Kidney tubule cell (primary cell): ENCODE measurements at regions not wholly inside any gene's neighbourhood (a gene's known extent, or its start where the extent isn't known, plus 50 kb on each side); places are given as distances from the start of the nearest gene placed in this dataset.
"Not testable (repeated sequence)": the region's sequence is repeated elsewhere in the genome, so short reads cannot be mapped to it uniquely, and the experiment has no call there.

Experiments
- DNase-seq: peaks from one replicate; pipeline ENCODE4 v3.0.0-alpha.2; 2018; ENCODE audit warnings: low spot score

DNA sequence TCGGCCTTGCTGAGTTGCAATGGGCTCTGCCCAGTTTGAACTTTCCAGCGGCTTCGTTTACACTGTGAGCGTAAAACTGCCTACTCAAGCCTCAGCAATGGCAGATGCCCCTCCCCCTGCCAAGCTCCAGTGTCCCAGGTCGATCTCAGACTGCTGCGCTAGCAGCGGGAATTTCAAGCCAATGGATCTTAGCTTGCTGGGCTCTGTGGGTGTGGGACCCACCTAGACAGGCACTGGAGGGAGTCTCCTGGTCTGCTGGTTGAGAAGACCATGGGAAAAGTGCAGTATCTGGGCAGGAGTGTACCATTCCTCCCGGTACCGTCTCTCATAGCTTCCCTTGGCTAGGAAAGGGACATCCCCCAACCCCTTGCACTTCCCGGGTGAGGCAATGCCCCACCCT is 88.2 kb downstream of the KLHL28 start:
- DNase-seq, result no peak

DNA sequence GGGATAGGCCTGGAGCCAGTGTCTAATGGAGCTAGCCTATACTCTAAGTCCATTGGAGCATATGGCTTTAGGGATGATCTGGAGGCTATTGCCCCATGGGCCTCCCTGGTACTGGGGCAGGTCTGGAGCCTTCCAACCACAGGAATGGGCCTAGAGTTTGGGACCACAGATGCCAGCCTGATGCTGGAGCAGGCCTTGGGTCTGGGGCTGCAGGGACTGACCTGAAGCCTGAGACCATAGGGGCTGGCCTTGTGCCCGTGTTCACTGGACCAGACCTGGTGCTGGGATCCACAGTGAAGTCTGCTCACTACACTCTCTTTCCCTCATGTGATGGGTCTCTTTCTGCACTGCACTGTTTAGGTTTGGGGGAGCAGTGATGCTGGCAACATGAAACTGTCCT is 95.0 kb downstream of the KLHL28 start:
- no peak for DNase-seq

DNA sequence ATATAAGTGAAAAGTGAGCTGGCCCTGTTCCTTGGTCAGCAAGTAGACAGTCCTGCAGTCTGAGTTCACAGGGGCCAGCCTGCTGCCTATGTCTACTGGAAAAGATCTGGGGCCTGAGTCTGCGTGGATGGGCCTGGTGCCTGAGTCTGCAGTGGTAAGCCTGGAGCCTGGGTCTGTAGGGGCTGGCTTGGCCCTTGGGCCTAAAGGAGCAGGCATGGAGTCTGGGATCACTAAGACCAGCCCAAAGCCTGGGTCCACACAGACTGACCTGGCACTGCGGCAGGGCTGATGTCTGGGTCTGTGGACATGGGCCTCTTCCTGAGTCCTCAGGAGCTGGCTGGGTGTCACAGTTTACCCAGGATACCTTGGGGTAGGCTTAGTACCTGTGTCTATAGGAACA is 95.4 kb downstream of the KLHL28 start:
- no peak for DNase-seq

DNA sequence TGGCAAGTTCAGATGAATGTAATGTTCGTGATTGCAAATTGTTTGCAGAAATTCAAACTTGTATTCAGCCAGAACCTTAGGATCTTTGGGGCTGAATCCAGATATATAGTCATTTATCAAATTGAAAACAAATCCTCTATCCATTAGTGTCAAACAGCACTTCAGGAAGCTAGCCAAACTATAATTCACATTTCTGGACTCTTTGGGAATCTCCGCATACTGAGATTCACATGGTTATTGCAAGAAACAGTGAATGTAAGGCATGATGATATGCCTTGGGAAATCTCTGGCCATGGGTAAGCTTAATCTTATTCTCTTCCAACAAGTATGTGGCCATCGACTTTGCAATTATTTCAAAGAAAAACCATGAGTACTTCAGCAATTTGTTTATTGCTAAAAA is 98.5 kb downstream of the KLHL28 start:
- no peak for DNase-seq

DNA sequence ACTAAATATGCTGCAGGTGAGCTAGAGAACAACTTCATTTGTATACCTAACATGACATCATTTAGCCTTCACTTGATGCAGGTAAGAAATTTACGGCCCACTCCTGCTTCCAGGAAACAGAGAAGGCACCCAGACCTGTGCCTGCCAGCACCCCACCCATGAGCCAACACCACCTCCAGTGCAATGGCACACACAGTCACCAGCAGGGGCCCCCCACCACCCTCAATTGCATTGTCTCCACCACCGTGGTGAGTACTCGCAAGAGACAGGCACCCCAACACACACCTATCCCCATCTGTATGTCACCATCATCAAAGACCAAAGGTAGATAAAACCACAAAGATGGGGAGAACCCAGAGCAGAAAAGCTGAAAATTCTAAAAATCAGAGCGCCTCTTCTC is 107.6 kb downstream of the KLHL28 start:
- DNase-seq, result no peak

DNA sequence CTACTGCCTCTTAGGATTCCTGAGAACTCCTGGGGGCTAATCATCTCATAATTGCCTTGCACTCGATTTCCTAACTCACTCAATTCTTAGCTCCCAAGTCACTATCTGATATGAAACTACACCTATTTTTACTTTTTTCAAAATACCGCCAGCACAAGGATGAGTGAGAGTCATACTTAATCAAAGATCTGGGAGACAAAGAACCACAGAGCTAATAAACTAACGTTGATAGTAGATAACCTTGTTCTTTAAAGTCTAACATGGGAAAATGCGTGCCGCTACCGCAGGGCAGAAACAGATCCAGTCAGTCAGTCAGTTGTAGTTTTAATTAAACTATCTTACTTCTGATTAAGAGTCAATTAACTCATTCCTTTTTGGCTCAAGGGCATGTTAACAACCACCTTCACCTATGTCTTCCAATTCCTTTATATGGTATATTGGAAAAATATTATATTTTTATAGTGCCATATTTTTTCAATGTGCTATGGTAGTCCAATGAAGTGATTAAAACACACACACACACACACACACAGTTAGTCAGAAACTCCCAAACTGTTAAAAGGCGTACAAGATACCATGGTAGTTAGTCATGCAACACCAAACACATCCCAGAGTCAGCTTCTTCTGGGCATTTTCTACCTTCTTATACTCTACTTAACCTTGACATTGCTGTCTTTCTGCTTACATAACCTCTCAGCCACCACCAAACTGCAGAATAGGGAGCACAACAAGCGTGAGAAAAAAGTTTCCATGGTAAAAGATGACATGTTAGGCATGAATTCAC is 114.0 kb downstream of the KLHL28 start:
- peak; percentile 54 for DNase-seq

DNA sequence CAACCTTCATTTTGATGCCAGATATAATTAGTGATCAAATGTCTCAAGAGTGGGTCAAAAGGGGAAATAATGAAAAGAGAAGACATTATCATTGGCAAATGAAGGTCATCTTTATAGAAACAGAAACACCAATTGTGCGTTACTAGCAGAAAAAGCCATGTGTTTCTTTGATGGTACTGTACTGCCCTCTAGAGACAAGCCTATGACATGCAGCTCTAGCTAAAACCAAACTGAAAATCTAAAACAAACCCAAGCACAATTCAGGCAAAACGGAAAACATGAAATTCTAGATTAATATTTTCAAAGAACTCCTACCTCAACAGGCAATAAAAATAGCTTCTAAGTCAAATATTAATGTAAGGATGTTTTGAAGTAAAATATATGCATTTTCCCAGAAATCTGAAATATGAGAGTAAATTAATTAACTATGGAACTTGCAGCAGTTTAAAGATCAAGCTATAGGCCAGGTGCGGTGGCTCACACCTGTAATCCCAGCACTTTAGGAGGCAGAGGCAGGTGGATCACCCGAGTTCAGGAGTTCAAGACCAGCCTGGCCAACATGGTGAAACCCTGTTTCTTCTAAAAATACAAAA is 115.4 kb downstream of the KLHL28 start:
- DNase-seq, result peak; percentile 55

DNA sequence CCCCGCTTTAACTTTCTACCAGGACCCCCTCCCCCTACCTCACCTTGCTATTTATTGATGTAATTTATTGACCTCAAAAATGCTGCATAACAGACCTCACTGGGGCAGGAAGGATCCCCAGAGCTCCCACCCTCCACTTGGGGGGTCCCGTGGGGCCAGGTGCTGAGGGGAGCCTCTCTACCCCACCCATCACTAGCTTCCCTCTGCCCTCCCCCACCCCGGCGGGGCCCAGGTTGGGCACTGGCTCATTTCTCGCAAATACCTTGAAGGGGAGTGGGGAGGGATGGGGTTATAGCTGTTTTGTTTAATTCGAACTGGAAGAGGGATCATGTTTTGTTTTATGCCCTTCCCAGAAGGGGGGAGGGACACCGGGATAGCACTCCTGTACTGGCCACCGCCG is 125.8 kb downstream of the KLHL28 start:
- DNase-seq, result not testable (repeated sequence)

DNA sequence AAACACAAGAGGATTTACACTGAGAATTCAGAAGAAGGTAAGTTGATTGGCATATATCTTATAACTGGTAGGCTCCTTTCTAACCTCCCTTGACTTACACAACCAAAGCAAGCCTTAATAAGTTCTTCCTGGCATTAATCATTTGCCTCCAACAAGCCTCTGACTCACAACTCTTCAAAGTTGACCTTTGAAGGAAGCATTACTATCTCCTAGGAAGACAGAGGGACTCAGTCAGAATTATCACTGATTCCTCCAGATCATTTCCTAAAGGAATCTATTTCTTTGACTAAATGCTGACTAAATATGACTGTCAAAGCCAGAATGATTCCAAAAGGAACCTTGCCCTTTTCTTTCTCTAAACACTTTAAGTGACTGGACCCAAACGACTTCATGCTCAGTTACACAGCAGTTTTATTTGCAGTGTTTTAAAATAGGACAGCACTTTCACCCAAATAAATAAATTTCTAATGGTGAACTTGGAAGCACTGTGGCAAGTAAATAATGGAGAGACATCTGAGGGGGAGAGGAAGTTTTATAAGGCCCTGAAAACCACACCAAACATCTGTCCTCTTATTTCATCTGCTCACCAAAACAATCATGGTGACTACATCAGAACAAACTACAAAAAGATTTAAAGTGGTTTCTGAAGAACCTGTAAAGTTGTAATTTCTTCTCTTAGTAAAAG is 128.2 kb downstream of the KLHL28 start:
- DNase-seq, result peak; percentile 80

DNA sequence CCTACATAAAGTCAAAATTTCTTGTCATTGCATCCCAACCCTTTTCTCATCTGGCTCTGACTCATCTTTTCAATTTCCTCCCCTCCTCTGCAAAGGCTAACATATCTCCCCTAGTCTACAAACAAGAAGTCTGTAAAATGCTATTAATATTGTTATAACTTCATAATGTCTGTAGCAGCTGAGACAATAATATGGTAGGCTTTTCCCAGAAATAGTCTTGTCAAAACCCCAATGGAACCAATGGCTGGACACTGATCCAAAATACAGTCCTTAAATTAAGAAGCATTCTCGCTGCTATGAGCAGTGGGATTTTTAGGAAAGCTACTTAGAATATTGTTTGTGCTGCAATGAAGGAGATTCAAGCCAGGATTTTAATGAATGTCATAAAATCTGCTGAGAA is 131.4 kb downstream of the KLHL28 start:
- DNase-seq, result no peak

DNA sequence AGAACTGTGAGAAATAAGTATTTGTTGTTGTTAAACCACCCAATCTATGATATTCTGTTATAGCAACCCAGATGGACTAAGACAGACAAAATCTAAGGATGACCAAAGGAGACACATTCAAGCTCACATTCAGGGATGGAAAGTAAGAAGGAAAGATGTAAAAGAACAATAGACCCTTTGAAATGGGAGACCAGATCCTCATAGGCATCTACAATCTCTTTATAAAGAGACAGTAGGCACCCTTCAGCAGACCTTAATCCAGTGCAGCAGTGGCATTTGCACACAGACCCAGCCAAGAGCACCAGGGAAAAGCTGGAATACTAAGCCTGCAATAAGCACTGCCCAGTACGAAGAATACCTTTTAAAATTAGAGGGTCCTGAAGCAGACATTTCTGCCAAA is 132.7 kb downstream of the KLHL28 start:
- no peak for DNase-seq

DNA sequence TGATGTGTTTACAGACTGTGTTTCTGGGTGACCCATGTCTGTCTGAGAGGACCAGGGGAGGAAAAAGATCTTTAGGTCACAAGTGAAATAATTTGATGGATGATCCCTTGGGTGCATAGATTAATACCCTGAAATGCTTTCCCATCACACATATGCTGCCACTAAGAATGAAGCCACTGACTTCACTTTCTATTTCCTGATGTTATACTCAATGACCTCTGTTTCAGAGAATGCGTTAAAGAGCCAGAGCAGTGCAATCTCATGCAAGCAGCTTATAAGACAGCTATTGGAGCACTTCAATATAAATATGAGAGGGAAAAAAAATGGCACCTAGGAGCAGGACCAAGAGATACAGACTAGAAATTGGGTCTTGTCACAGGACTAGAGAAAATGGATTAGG is 133.7 kb downstream of the KLHL28 start:
- no peak for DNase-seq

DNA sequence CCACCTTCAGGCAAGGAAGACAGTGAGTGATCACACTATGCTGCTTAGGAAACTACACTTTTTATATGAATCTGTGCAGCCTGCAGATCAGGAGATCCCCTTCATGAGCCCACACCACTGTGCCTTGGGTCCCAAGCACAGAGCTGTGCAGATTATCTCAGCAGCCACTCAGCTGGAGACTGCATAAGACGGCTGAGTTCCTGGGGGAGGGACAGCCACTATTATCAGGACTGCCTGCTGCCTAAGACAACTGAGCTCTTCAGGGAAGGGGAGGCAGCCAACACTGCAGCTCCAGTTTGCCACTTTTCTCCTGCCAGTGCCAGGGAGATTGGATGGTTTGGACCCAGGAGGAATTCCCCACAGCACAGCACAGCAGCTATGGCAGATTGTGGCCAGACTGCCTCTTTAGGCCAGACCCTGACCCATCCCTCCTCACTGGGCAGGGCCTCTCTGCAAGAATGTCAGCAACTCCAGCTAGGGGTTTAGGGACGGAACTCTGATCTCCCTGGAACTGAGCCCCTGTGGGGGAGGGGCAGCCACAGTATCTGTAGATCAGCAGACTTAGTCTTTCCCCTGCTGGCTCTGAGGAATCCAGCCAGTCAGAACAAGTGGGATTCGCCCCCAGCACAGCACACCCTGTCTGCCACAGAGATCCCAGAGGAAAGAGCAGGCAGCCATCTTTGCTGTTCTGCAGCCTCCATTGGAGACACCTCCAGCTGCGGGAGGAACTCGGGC is 141.3 kb downstream of the KLHL28 start:
- DNase-seq, result no peak

DNA sequence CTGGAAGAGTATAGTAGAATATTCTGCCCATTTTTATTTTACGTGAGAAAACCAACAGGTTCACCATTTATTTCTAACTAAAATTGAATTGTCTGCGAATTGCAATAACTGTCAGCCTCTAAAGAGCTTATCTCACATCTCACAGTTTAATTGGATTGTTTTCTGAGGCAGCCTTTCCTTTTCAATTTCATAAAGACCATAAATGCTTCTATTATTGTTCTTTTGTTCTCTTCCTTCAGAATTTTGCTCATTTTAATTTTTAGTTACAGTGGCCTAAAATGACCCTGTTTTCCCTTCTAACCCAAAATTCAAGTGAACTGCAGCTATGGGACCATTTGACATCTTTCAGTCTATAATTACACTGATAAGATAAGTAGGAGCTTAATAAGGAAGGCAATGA is 147.6 kb downstream of the KLHL28 start:
- DNase-seq, result no peak

DNA sequence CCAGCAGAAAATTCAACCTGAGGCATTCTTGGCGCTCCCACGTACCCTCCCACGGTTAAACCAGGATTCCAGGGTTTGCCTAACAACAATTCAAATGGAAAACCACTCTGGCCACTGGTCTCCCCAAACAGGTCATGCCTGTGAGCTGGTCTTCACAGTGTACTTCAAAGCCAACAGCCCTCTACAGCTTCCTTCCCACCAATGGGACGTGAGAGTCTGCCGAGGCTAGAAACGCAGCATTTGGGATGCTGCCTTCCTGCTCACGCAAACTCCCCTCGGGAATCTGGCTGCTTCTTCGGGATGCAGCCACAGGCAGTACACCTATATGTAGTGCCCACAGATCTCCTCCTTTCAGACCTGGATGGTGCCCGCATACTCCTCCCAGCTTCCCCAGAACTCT is 149.1 kb downstream of the KLHL28 start:
- no peak for DNase-seq

DNA sequence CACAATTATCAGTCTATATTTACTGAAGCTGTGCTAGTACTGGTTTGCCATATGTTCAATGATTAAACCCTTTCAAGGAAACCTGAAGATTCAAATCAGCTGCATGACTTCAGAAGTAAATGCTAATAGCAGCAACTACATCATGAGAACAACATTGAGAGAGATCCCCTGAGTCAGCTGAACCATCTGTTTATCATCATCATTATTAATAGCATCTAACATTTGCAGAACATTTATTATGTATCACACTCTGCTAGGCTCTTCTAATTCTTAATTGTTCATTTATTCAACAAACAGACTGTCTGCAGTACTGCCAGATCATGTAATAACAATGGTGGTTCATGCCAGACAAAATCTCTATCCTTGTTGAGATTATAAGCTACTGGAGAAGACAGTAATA is 157.4 kb downstream of the KLHL28 start:
- DNase-seq, result no peak

DNA sequence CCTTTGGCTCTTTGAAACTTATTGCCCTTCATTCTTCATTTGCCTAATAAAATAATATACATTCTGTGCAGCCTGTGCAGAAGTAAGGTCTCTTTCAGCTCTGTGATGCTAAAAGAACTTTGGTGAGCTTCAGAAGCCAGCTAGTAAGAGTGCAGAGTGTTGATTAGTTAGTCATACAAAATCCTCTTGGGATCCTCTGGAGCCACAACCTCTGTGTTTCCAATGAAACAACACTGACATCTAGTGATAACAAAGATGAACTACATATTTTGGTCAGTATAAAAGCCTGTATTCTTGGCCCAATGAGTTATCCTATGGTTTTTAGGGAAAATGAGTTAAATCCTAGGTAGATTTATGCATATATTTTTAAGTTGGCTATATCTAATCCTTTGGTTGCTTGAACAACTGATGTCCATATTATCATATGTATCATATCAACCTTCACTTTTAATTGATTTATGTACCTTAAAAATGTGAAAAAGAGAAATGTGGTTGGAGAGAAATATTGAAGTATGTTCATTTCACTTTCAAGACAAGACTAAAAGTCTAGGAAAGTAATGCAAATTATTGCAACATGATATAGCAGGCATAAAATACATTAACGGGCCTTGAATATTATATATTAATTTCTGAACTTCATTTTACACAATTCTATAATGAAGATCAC is 158.4 kb downstream of the KLHL28 start:
- DNase-seq, result peak; percentile 75

DNA sequence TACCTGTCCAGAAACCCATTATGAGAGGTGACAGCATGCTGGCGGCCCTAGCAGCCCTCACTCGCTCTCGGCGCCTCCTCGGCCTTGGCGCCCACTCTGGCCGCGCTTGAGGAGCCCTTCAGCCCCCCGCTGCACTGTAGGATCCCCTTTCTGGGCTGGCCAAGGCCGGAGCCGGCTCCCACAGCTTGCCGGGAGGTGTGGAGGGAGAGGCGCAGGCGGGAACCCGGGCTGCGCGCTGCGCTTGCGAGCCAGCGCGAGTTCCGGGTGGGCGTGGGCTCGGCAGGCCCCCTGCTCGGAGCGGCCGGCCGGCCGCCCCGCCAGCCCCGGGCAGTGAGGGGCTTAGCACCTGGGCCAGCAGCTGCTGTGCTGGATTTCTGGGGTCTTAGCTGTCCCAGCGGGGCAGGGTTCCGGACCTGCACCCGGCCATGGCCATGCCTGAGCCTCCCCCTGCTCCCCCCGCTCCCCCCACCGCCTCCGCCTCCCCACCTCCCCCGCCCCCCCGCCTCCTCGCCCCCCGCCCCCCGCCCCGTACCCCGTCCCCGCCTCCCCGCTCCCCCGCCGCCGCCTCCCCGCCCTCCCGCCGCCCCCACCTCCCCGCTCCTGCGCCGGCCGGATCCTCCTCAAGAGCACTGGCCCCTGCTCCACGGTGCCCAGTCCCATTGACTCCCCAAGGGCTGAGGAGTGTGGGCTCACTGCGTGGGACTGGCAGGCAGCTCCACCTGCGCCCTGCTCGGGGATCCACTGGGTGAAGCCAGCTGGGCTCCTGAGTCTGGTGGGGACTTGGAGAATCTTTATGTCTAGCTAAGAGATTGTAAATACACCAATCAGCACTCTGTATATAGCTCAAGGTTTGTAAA is 163.1 kb downstream of the KLHL28 start:
- no peak for DNase-seq

DNA sequence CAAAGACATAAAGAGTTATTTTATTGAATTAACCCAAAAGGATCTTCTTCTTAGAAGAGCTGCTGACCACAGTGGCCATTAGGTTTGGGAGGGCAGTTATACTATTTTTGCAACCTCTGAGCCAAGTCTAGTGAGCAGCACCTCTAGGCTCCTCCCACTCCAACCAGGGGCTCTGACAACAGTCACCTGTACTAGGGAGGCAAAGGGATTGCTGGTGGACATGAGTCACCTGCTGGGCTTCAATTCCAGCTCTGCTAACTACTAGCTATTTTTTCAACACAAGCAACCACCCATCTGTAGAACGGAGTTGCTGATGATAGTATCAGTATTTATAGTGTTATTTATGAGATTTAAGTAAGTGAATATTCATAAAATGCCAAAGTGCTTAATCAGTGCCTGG is 166.0 kb downstream of the KLHL28 start:
- peak; percentile 42 for DNase-seq

DNA sequence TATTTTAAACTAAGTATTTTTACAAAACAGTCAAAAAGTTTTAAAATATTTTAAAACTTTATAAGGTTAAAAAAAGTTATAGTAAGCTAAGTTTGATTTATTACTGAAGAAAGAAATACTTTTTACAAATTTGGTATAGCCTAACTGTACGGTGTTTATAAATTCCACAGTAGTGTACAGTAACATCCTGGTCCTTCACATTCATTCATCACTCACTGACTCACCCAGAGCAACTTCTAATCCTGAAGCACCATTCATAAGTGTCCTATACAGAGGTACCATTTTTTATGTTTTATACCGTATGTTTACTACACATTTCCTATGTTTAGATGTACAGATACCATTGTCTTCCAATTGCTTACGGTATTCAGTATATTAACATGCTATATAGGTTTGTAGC is 170.0 kb downstream of the KLHL28 start:
- no peak for DNase-seq

DNA sequence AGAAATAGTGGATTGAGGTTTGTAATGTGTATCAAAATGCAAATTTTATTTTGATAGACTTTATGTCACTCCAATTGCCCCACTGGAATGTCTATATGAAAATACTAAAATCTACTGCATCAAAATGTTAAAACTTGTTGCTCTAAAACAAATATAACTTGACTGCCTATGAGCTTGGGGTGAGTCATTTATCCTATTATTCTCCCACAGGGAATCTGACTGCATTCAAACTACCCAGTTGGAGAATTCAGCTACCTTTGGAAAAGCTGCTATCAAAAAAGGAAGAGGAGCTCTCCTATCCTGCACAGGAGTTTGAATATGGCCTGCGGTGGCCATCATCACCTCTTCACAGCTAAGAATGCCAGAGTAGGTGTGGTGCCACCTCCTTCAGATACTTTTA is 173.1 kb downstream of the KLHL28 start:
- no peak for DNase-seq
